ENCODE measurements at regions not wholly inside any gene's neighbourhood (a gene's known extent, or its start where the extent isn't known, plus 50 kb on each side); places are given as distances from the start of the nearest gene placed in this dataset.
A peak's percentile ranks its signal among the peaks of the same experiment; 100 is the strongest.

GRCh38 chr2:61690078-61690596, 152.0 kb upstream of the XPO1 start:
- no peaks in the 10 kb centered on the region for H3K9me3 Mint-ChIP-seq
- H3K4me3 Mint-ChIP-seq: no peak overlapping the region
- peaks cover 3% of the 10 kb centered on the region for H3K36me3 Mint-ChIP-seq (ENCODE audit: insufficient read depth)
- DNase-seq (ENCODE audit: low spot score in 2 of 2) (no peak), ATAC-seq (replicated peaks; ENCODE audit: extremely low read depth, poor library complexity, severe bottlenecking) (no peak)
- peaks cover 8% of the 10 kb centered on the region for H3K4me1 Mint-ChIP-seq
- no peak overlapping the region for H3K27ac Mint-ChIP-seq (ENCODE audit: low read depth)
- H3K27me3 Mint-ChIP-seq: no peaks in the 10 kb centered on the region

- DNase-seq (ENCODE audit: low spot score in 2 of 2) (no peak), ATAC-seq (replicated peaks; ENCODE audit: extremely low read depth, poor library complexity, severe bottlenecking) (no peak)
- Mint-ChIP-seq H3K27ac (ENCODE audit: low read depth) (no peak overlapping the region), H3K4me1 (peaks cover 7% of the 10 kb centered on the region), H3K36me3 (ENCODE audit: insufficient read depth) (peaks cover 4% of the 10 kb centered on the region), H3K27me3 (no peaks in the 10 kb centered on the region), H3K4me3 (no peak overlapping the region), H3K9me3 (no peaks in the 10 kb centered on the region)
These were observed 151.4 kb upstream of the XPO1 start for GRCh38 chr2:61689568-61689967.

- Mint-ChIP-seq H3K4me1 (no peaks in the 10 kb centered on the region), H3K36me3 (ENCODE audit: insufficient read depth) (peaks cover 1% of the 10 kb centered on the region), H3K27me3 (no peaks in the 10 kb centered on the region), H3K9me3 (no peaks in the 10 kb centered on the region), H3K4me3 (no peak overlapping the region), H3K27ac (ENCODE audit: low read depth) (no peak overlapping the region)
- DNase-seq (ENCODE audit: low spot score in 2 of 2) (no peak), ATAC-seq (replicated peaks; ENCODE audit: extremely low read depth, poor library complexity, severe bottlenecking) (no peak)
These were observed 150.5 kb upstream of the XPO1 start for GRCh38 chr2:61688369-61689334.

- no peak overlapping the region for H3K4me3 Mint-ChIP-seq
- H3K27me3 Mint-ChIP-seq: no peaks in the 10 kb centered on the region
- H3K4me1 Mint-ChIP-seq: no peaks in the 10 kb centered on the region
- no peak overlapping the region for H3K27ac Mint-ChIP-seq (ENCODE audit: low read depth)
- peaks cover 15% of the 10 kb centered on the region for H3K9me3 Mint-ChIP-seq
- DNase-seq (ENCODE audit: low spot score in 2 of 2): no peak
- no peaks in the 10 kb centered on the region for H3K36me3 Mint-ChIP-seq (ENCODE audit: insufficient read depth)
- ATAC-seq (replicated peaks; ENCODE audit: extremely low read depth, poor library complexity, severe bottlenecking): no peak
These were observed 140.9 kb upstream of the XPO1 start for GRCh38 chr2:61679096-61679495.

GRCh38 chr2:61677942-61678341, 139.8 kb upstream of the XPO1 start:
- H3K4me3 Mint-ChIP-seq: no peak overlapping the region
- DNase-seq (ENCODE audit: low spot score in 2 of 2): no peak

GRCh38 chr2:61677306-61677705, 139.2 kb upstream of the XPO1 start:
- Mint-ChIP-seq H3K4me3 (no peak overlapping the region), H3K36me3 (ENCODE audit: insufficient read depth) (no peaks in the 10 kb centered on the region), H3K27ac (ENCODE audit: low read depth) (no peak overlapping the region), H3K9me3 (peaks cover 16% of the 10 kb centered on the region), H3K4me1 (no peaks in the 10 kb centered on the region), H3K27me3 (no peaks in the 10 kb centered on the region)
- DNase-seq (ENCODE audit: low spot score in 2 of 2): no peak
- no peak for ATAC-seq (replicated peaks; ENCODE audit: extremely low read depth, poor library complexity, severe bottlenecking)

More at GRCh38 chr2:61677942-61678341, 139.8 kb upstream of the XPO1 start:
- Mint-ChIP-seq H3K27ac (ENCODE audit: low read depth) (no peak overlapping the region), H3K27me3 (no peaks in the 10 kb centered on the region), H3K9me3 (peaks cover 16% of the 10 kb centered on the region), H3K36me3 (ENCODE audit: insufficient read depth) (no peaks in the 10 kb centered on the region), H3K4me1 (no peaks in the 10 kb centered on the region)
- no peak for ATAC-seq (replicated peaks; ENCODE audit: extremely low read depth, poor library complexity, severe bottlenecking)

GRCh38 chr2:61675204-61675603, 137.0 kb upstream of the XPO1 start:
- no peaks in the 10 kb centered on the region for H3K36me3 Mint-ChIP-seq (ENCODE audit: insufficient read depth)
- peaks cover 16% of the 10 kb centered on the region for H3K9me3 Mint-ChIP-seq
- no peak overlapping the region for H3K27ac Mint-ChIP-seq (ENCODE audit: low read depth)
- no peak overlapping the region for H3K4me3 Mint-ChIP-seq
- H3K27me3 Mint-ChIP-seq: no peaks in the 10 kb centered on the region
- peaks cover 19% of the 10 kb centered on the region for H3K4me1 Mint-ChIP-seq
- DNase-seq (ENCODE audit: low spot score in 2 of 2): no peak
- no peak for ATAC-seq (replicated peaks; ENCODE audit: extremely low read depth, poor library complexity, severe bottlenecking)

GRCh38 chr2:61671561-61672315, 133.6 kb upstream of the XPO1 start:
- H3K27ac Mint-ChIP-seq (ENCODE audit: low read depth): peak overlapping the region; percentile 87
- H3K4me3 Mint-ChIP-seq: peak overlapping the region; percentile 69
- H3K36me3 Mint-ChIP-seq (ENCODE audit: insufficient read depth): no peaks in the 10 kb centered on the region
- peaks cover 21% of the 10 kb centered on the region for H3K4me1 Mint-ChIP-seq
- ATAC-seq (replicated peaks; ENCODE audit: extremely low read depth, poor library complexity, severe bottlenecking) (no peak), DNase-seq (ENCODE audit: low spot score in 2 of 2) (no peak)
- peaks cover 16% of the 10 kb centered on the region for H3K9me3 Mint-ChIP-seq
- no peaks in the 10 kb centered on the region for H3K27me3 Mint-ChIP-seq

- Mint-ChIP-seq H3K27me3 (no peaks in the 10 kb centered on the region), H3K27ac (ENCODE audit: low read depth) (peak overlapping the region; percentile 87), H3K4me3 (peak overlapping the region; percentile 69), H3K9me3 (peaks cover 15% of the 10 kb centered on the region), H3K36me3 (ENCODE audit: insufficient read depth) (no peaks in the 10 kb centered on the region), H3K4me1 (peaks cover 21% of the 10 kb centered on the region)
- DNase-seq (ENCODE audit: low spot score in 2 of 2) (no peak), ATAC-seq (replicated peaks; ENCODE audit: extremely low read depth, poor library complexity, severe bottlenecking) (peak; percentile 78)
These were observed 132.7 kb upstream of the XPO1 start for GRCh38 chr2:61670591-61671501.

- H3K4me3 Mint-ChIP-seq: no peak overlapping the region
- DNase-seq (ENCODE audit: low spot score in 2 of 2): no peak
- H3K36me3 Mint-ChIP-seq (ENCODE audit: insufficient read depth): no peaks in the 10 kb centered on the region
- no peaks in the 10 kb centered on the region for H3K9me3 Mint-ChIP-seq
- ATAC-seq (replicated peaks; ENCODE audit: extremely low read depth, poor library complexity, severe bottlenecking): no peak
- no peaks in the 10 kb centered on the region for H3K27me3 Mint-ChIP-seq
- peaks cover 37% of the 10 kb centered on the region for H3K4me1 Mint-ChIP-seq
- H3K27ac Mint-ChIP-seq (ENCODE audit: low read depth): peak overlapping the region; percentile 85
These were observed 126.0 kb upstream of the XPO1 start for GRCh38 chr2:61664190-61664589.

GRCh38 chr2:61662990-61663389, 124.8 kb upstream of the XPO1 start:
- ATAC-seq (replicated peaks; ENCODE audit: extremely low read depth, poor library complexity, severe bottlenecking) (peak; percentile 97), DNase-seq (ENCODE audit: low spot score in 2 of 2) (no peak)
- Mint-ChIP-seq H3K27ac (ENCODE audit: low read depth) (peak overlapping the region; percentile 20), H3K27me3 (no peaks in the 10 kb centered on the region), H3K36me3 (ENCODE audit: insufficient read depth) (no peaks in the 10 kb centered on the region), H3K4me1 (peaks cover 37% of the 10 kb centered on the region), H3K4me3 (peak overlapping the region; percentile 29), H3K9me3 (no peaks in the 10 kb centered on the region)

All from central memory CD8-positive, alpha-beta T cell (primary cell).